ENCODE measurements at regions not wholly inside any gene's neighbourhood (a gene's known extent, or its start where the extent isn't known, plus 50 kb on each side); places are given as distances from the start of the nearest gene placed in this dataset.

DNA sequence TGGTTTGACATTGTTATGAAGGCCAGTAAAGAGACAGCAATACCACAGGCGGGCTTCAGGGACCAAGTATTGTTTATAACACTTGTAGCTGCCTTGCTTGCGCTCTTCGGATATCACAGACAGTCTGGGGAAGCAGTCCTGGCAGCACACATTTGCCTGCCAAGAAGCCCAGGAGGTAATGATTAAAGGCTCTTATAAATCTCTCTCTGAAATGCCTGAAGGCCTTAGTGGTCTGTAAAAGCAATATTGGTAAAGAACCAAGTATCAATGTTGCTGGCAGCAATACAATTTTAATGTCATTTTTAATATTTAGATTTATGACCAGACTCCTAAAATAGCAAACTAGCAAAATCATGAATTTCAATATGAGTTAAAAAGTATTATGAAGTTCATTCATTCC, 1312.4 kb downstream of the PCDH9 start (continued):
- TF ChIP-seq SOX13 (IDR thresholded peaks at IDR 0.05): no peak
- TF ChIP-seq SOX13 (CRISPR knock-in tag; conservative IDR thresholded peaks at IDR 0.05 in 1 of 2, IDR thresholded peaks at IDR 0.05 in 1 of 2): no peak
- TF ChIP-seq PAWR (CRISPR knock-in tag; IDR thresholded peaks at IDR 0.05; ENCODE audit: borderline replicate concordance): no peak
- no peak for TF ChIP-seq ZNF230 (CRISPR knock-in tag; IDR thresholded peaks at IDR 0.05)
- no peak for TF ChIP-seq TSC22D2 (CRISPR knock-in tag; IDR thresholded peaks at IDR 0.05; ENCODE audit: borderline replicate concordance)
- TF ChIP-seq, protein P1, sequence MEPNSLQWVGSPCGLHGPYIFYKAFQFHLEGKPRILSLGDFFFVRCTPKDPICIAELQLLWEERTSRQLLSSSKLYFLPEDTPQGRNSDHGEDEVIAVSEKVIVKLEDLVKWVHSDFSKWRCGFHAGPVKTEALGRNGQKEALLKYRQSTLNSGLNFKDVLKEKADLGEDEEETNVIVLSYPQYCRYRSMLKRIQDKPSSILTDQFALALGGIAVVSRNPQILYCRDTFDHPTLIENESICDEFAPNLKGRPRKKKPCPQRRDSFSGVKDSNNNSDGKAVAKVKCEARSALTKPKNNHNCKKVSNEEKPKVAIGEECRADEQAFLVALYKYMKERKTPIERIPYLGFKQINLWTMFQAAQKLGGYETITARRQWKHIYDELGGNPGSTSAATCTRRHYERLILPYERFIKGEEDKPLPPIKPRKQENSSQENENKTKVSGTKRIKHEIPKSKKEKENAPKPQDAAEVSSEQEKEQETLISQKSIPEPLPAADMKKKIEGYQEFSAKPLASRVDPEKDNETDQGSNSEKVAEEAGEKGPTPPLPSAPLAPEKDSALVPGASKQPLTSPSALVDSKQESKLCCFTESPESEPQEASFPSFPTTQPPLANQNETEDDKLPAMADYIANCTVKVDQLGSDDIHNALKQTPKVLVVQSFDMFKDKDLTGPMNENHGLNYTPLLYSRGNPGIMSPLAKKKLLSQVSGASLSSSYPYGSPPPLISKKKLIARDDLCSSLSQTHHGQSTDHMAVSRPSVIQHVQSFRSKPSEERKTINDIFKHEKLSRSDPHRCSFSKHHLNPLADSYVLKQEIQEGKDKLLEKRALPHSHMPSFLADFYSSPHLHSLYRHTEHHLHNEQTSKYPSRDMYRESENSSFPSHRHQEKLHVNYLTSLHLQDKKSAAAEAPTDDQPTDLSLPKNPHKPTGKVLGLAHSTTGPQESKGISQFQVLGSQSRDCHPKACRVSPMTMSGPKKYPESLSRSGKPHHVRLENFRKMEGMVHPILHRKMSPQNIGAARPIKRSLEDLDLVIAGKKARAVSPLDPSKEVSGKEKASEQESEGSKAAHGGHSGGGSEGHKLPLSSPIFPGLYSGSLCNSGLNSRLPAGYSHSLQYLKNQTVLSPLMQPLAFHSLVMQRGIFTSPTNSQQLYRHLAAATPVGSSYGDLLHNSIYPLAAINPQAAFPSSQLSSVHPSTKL (CRISPR knock-in tag; IDR thresholded peaks at IDR 0.05): no peak
- no peak for TF ChIP-seq REPIN1 (CRISPR knock-in tag; IDR thresholded peaks at IDR 0.05; ENCODE audit: borderline replicate concordance, low read depth)
- TF ChIP-seq TCF12 (IDR thresholded peaks at IDR 0.05): no peak
- no peak for TF ChIP-seq TCF12 (CRISPR knock-in tag; IDR thresholded peaks at IDR 0.05)
- TF ChIP-seq, protein P2, sequence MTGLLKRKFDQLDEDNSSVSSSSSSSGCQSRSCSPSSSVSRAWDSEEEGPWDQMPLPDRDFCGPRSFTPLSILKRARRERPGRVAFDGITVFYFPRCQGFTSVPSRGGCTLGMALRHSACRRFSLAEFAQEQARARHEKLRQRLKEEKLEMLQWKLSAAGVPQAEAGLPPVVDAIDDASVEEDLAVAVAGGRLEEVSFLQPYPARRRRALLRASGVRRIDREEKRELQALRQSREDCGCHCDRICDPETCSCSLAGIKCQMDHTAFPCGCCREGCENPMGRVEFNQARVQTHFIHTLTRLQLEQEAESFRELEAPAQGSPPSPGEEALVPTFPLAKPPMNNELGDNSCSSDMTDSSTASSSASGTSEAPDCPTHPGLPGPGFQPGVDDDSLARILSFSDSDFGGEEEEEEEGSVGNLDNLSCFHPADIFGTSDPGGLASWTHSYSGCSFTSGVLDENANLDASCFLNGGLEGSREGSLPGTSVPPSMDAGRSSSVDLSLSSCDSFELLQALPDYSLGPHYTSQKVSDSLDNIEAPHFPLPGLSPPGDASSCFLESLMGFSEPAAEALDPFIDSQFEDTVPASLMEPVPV (CRISPR knock-in tag; IDR thresholded peaks at IDR 0.05): no peak
- TF ChIP-seq, protein P3, sequence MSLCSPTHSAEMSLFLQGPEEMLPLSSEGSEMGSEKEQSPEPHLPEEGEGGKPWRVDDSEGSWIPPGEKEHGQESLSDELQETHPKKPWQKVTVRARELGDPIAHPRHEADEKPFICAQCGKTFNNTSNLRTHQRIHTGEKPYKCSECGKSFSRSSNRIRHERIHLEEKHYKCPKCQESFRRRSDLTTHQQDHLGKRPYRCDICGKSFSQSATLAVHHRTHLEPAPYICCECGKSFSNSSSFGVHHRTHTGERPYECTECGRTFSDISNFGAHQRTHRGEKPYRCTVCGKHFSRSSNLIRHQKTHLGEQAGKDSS (CRISPR knock-in tag; IDR thresholded peaks at IDR 0.05; ENCODE audit: borderline replicate concordance, low read depth): no peak
- TF ChIP-seq ZNF768 (CRISPR knock-in tag; IDR thresholded peaks at IDR 0.05): no peak
- TF ChIP-seq, protein P4, sequence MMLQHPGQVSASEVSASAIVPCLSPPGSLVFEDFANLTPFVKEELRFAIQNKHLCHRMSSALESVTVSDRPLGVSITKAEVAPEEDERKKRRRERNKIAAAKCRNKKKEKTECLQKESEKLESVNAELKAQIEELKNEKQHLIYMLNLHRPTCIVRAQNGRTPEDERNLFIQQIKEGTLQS (CRISPR knock-in tag; IDR thresholded peaks at IDR 0.05): no peak
- no peak for TF ChIP-seq ELF1 (CRISPR knock-in tag; IDR thresholded peaks at IDR 0.05)
- TF ChIP-seq, protein P5, sequence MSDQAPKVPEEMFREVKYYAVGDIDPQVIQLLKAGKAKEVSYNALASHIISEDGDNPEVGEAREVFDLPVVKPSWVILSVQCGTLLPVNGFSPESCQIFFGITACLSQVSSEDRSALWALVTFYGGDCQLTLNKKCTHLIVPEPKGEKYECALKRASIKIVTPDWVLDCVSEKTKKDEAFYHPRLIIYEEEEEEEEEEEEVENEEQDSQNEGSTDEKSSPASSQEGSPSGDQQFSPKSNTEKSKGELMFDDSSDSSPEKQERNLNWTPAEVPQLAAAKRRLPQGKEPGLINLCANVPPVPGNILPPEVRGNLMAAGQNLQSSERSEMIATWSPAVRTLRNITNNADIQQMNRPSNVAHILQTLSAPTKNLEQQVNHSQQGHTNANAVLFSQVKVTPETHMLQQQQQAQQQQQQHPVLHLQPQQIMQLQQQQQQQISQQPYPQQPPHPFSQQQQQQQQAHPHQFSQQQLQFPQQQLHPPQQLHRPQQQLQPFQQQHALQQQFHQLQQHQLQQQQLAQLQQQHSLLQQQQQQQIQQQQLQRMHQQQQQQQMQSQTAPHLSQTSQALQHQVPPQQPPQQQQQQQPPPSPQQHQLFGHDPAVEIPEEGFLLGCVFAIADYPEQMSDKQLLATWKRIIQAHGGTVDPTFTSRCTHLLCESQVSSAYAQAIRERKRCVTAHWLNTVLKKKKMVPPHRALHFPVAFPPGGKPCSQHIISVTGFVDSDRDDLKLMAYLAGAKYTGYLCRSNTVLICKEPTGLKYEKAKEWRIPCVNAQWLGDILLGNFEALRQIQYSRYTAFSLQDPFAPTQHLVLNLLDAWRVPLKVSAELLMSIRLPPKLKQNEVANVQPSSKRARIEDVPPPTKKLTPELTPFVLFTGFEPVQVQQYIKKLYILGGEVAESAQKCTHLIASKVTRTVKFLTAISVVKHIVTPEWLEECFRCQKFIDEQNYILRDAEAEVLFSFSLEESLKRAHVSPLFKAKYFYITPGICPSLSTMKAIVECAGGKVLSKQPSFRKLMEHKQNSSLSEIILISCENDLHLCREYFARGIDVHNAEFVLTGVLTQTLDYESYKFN (CRISPR knock-in tag; conservative IDR thresholded peaks at IDR 0.05): no peak
